Globus pallidus (tissue), 1 donor: ENCODE measurements at regions not wholly inside any gene's neighbourhood (a gene's known extent, or its start where the extent isn't known, plus 50 kb on each side); places are given as distances from the start of the nearest gene placed in this dataset.

Experiments used
- DNase-seq: peaks from one replicate; pipeline ENCODE4 v3.0.0-alpha.2; 2015; ENCODE audit warnings: low spot score

DNA sequence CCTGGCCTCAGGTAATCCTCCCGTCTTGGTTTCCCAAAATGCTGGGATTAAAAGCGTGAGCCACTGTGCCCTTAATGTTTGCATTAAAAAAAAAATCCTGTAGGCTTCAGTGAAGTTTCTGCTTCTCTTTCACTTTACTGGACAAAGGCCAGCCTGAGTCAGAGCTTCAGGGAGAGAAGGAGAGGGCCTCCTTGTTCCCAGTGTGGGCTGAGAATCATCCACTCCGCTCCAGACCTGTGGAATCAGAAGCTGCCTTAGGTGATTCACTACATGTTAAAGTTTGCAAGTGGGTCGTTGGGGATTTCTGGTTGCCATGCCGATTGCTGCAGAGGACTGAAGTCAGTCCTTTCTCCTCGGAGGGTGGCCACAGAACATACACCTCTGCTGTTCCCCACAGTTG is 113.3 kb upstream of the EEF1E1 start:
- DNase-seq = no peak

DNA sequence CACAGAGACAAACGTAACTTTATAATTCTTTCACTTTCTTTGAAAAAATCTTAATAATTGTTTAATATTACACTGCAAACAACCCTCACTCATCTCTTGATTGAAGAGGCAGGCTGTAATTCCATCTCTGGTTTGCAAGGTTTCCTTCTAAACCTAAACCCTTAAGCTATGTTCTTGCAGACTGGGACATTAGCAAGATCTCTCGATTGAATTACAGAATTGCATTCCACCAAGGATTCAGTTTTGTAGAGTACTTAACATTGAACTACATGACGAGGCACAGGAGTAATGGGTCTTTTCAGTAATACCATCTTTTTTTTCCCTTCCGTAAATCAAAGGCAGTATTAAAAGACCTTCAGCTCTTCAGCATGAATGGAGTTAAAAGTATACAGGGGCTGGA is 111.6 kb upstream of the EEF1E1 start:
- DNase-seq = no peak

GRCh38 chr6:8212720-8213434 is 110.5 kb upstream of the EEF1E1 start:
- DNase-seq = no peak

GRCh38 chr6:8207869-8208191 is 105.5 kb upstream of the EEF1E1 start:
- DNase-seq = no peak

DNA sequence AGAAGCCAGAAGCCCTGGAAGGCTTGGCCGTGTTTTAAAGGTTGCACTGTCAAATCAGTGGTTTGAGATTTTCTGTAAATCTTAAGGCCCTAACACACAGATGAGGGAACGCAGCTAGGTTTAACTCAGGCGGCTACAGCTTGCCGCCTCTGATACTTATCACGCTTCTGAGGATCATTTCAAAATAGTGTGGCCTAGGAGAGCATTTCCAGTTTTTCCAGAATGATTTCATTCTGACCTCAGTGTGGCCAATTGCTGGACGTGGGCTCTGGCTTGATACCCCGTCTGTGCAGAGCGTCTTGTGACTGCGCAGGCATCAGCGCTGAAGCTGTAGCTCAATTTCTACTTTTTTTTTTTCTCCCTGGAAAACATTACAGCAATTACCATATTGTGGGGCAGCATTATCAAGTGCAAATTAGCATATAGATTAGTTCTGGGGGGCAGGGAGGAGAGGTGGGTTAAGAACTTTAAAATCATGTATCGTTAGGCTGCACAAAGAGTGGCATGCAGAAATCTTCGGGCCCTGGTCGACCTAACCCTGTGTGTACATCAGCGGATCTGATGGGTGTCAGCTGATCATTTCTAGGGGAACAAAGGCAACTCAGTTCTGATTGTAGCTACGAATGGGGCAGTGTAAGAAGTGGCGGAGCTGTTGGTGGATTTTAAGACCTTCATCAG is 105.0 kb upstream of the EEF1E1 start:
- no peak for DNase-seq

DNA sequence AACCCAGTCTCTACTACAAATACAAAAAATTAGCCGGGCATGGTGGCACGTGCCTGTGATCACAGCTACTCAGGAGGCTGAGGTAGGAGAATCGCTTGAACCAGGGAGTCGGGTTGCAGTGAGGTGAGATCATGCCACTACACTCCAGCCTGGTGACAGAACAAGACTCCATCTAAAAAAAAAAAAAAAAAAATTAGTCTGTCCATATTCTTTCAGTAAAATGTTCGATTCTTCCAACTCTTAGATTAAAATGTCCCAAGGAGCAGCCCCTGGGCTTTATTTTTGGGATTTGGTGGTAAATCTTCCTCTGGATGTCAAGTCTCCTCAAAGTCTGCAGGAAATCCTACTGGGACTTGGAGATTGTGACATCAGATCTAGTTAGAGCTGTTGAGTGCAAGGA is 101.0 kb upstream of the EEF1E1 start:
- no peak for DNase-seq

DNA sequence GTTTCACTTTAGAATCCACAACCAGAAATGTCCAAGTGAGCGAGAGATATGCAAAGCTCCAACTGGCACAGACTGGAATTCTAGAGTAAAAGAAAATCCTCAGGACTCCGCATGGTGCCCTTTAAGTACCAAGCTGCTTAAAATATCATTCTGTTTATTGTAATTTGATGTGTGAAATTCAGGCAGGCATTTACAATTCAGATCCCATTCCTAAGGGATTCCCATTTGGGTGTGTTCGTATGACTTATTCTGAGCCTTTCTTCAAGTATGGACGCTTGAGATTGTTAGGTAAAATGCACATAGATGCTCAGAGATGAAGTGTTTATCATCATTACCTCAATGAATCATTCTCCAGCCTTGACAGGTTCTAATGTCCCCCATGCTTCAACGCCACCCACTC is 99.3 kb upstream of the EEF1E1 start:
- DNase-seq = no peak

DNA sequence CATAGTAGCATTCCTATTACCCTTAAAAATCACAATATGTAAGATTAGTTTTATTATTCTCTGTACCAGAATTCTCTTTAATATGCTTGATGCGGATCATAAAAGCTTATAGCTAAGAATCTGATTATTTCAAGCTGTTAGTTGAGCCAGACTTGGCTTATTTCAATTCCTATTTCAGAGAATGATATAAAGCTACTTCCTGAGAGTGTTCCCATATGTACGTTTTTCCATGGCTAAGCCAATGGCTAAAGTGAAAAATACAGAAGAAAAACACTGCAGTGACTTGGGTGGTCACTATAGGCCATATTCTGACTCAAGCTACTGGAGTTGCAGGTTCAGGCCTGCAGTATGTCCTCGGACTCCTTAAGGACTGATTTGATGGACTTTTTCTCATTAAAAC is 97.9 kb upstream of the EEF1E1 start:
- DNase-seq = no peak

- DNase-seq = no peak
Measured at GRCh38 chr6:8195714-8196102, 93.4 kb upstream of the EEF1E1 start.

- no peak for DNase-seq
Measured at GRCh38 chr6:8195040-8195713, 92.8 kb upstream of the EEF1E1 start.

DNA sequence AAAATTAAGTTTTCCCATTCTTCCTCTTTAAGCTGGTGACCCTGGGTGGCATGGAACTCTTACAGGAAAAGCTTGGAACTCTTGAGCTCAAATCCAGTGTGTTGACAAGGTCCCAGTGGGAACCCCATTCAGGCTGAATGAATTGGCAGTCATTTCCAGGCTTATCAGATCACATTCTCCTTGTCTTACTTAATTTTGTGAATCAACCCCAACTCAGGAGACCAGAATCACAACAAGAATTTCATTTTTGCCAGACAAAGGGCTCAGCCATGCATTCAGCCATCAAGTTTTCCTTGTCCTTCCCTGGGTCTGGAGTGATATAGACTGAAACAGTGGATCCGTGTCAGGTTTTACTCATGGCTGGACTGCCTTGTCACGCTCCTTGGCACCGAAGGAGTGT is 92.1 kb upstream of the EEF1E1 start:
- no peak for DNase-seq

DNA sequence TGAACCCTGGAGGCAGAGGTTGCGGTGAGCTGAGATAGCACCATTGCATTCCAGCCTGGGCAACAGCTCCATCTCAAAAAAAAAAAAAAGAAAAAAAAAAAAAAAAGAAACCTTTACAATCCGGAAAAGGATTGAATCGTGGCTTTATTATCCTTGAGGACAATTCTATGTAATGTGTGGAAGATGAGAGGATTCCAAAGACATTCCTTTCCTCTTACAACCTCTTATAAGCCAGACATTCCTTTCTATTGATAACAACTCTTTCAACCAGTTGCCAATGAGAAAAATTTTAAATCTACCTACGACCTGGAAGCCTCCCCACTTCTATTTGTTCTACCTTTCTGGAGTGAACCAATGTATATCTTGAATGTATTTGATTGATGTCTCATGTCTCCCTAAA is 91.2 kb upstream of the EEF1E1 start:
- no peak for DNase-seq

DNA sequence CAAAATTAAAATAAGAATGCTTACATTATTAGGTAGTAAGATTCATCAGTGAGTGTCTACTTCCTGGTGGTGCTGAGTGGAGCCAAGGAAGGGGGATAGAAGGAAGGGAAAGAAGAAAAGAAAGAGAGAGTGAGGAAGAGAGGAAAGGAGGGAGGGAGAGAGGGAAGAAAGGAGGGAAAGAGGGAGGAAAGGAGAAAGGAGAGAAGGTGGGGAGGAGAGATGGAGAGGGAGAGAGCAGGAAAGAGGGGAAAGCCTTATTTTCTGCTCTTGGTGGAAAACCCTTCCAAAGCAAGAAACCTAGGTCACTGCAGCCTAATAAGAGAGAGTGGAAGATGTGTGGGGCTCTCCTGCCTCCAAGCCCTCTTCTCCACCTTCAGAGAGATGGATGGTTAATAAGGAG is 90.2 kb upstream of the EEF1E1 start:
- no peak for DNase-seq

DNA sequence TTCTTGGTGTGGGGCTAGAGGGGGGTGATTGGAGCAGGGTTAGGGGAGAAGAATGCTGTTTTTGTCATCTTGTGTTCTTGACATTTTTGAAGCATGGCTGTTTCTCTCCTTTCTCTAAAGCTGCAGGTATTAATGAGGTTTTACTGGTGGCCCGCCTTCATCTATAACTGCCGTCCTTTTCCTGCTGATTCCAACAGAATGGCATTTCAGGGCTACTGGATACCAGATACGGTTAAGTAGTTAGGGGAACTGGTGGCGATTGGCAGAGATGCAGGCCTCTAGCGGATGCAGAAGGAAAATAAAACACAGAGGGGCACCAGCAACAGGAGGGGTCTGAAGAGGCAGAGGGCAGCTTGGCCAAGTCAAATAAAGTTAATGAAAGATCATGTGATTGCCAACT is 89.7 kb upstream of the EEF1E1 start:
- no peak for DNase-seq

DNA sequence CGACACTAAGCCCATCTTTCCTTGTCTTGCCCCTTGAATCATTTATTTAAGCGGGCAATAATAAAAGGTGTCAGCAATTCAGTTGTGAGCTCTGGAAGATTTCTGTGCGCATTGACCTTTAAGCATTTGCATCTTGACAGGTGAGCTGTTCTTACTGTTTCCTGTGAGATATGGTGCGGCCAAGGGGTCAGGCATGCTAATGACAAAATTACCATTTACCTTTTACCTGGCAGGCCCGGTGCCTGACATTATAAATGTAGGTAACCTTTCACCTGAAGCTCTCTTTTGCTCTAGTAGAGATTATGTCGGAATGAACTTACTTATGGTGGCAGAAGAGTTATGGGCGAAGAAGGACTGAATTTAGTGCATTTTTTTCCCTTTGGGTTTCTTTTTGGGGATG is 89.3 kb upstream of the EEF1E1 start:
- DNase-seq = no peak

GRCh38 chr6:8187209-8187608 is 84.9 kb upstream of the EEF1E1 start:
- no peak for DNase-seq

GRCh38 chr6:8182902-8183665 is 80.7 kb upstream of the EEF1E1 start:
- no peak for DNase-seq

DNA sequence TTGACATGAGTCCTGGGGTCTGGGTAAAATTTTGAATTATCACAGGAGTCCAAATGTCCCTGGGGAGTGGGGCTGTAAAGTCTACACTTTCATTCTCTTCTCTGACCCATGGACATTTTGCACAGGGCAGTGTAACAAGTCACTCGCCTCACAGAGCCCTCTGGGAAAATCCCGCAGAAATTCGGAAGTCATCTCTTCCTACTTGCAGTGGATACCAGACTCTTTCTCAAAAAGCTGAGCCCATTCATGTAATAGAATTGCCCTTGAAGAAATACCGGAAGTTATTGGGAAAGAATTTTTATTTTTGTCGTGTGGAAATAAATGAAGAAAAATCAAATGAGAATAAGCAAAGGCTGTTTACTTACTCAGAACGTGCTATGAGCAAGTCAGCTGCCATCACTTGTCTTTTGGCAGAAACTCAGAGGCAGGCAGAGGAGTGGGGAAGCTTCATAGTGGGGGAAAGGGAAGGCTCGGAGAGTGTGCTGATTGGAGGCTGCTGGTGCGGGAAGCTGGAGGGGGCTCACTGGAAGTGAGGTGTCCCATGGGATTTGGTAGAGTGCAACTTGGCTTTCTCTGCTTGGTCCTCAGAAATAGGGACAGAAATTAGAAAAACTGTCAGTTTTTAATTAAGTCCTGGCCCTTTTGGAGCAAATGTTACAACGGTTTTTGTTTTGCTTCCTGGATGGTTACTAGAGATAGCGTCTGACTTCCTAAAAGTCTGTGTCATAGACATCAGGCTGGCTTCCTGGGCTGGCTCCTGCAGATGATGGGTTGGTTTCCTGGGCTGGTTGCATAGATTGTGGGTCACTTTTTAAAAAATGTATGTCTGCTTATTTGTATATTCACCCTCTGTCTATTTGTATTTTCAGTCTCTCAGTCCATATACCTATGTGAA is 79.8 kb upstream of the EEF1E1 start:
- no peak for DNase-seq

DNA sequence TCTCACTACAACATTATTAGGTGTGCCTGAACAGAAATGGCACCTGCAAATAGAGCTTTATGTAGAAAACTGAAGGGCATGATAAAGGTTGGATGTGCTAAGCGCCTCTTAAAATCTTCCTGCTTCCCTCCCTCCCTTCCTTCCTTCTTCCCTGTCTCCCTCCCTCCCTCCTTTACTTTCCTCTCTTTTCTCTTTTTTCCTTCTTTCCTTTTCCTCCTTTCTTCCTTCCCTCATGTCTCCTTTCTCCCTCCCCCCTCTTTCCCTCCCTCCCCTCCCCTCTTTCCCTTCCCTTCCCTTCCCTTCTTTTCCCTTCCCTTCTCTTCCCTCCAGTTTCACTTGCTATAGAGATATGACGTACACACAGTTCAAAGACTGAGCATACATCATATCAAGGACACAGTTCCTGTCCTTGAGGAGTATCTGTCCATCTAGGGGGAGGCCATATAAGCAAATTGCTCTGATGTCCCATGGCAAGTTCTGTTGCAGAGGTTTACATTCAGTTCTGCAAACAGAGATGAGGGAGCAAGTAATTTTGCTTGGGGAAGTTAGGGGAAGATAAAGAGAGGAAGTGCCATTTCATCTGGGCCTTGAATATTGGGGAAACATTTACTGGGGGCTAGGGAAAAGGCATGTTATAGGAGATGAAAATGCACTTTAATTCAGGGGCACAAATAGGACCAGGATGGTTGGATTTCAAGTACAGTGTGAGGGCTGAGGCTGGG is 79.0 kb upstream of the EEF1E1 start:
- DNase-seq = no peak

DNA sequence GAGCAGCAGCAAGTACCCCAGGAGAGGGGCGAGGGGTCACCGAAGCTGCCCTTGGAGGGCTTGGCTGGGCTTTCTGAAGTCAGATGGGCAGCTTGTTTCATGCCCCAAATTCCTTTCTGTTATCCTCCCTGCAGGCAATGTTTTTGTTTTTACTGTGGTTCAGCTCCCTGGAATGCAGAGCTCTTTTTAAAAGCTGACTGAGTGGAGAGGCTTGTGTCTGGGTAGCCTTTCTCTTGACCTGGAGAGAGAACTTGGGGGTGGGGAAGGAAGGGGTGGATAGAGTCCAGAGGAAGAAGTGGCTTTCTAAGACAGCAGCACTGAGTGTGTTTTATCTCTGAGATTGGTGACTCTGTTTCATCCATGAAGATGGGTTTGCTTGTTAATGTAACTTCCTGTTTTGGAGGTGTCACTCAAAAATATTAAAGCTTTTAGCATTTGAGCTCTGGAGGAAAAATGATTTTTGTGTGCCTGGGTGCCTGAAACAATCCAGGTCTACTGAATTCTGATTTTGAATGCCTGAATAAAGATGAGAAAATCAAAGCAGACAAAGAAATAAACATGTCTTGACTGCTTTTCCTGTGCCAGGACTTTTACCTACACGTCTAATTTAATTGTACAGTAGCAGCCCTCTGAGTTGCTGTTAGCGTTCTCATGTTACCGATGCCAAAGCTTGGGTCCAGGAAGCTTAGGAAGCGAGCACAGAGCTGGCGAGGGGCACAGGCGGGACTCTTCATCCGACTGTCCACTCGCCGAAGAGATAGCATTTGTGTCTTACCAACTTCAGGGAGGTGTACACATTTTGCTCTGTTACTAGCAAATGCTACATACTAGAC is 78.2 kb upstream of the EEF1E1 start:
- no peak for DNase-seq
